HL-60 (cell line): ENCODE measurements at regions not wholly inside any gene's neighbourhood (a gene's known extent, or its start where the extent isn't known, plus 50 kb on each side); places are given as distances from the start of the nearest gene placed in this dataset.

Experiments used
- GABPA ChIP-seq: IDR thresholded peaks from 2 replicates; pipeline ENCODE4 v1.6.1; 2012; ENCODE audit warnings: low read depth
- POLR2AphosphoS5 ChIP-seq: IDR thresholded peaks from 2 replicates; pipeline ENCODE4 v1.6.1; 2012; ENCODE audit warnings: low read depth
- SPI1 ChIP-seq: IDR thresholded peaks from 2 replicates; pipeline ENCODE4 v1.6.1; 2012; ENCODE audit warnings: low read depth, mild to moderate bottlenecking, borderline replicate concordance
- TF ChIP-seq, protein P1 (sequence below): IDR thresholded peaks from 2 replicates; pipeline ENCODE4 v1.6.1; 2012; ENCODE audit warnings: low read depth; ENCODE audit not compliant: insufficient replicate concordance
- TF ChIP-seq, protein P2 (sequence below): IDR thresholded peaks from one replicate; pipeline ENCODE4 v1.5.1; 2011; ENCODE audit warnings: low read length, control low read depth, inconsistent platforms; ENCODE audit not compliant: insufficient read depth

DNA sequence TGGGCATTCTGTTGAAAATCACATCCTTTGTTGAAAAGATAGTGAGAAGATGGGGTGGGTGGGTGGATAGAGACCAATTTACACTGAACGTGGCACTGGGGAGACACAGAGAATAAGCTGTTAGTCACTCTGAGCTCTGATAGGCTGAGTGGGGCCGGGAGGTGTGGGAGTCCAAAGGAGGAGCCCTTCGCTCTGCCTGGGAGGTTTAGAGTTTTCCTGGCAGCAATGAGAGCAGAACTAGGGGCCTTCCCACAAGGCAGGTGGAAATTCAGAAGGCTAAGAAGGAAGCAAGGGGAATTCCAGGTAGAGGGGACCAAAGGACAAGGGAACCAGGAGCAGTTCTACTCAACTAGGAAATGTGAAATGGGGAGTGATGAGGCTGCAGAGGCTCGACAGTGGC lies 272.7 kb downstream of the RPLP1 start:
- TF ChIP-seq, protein P1, sequence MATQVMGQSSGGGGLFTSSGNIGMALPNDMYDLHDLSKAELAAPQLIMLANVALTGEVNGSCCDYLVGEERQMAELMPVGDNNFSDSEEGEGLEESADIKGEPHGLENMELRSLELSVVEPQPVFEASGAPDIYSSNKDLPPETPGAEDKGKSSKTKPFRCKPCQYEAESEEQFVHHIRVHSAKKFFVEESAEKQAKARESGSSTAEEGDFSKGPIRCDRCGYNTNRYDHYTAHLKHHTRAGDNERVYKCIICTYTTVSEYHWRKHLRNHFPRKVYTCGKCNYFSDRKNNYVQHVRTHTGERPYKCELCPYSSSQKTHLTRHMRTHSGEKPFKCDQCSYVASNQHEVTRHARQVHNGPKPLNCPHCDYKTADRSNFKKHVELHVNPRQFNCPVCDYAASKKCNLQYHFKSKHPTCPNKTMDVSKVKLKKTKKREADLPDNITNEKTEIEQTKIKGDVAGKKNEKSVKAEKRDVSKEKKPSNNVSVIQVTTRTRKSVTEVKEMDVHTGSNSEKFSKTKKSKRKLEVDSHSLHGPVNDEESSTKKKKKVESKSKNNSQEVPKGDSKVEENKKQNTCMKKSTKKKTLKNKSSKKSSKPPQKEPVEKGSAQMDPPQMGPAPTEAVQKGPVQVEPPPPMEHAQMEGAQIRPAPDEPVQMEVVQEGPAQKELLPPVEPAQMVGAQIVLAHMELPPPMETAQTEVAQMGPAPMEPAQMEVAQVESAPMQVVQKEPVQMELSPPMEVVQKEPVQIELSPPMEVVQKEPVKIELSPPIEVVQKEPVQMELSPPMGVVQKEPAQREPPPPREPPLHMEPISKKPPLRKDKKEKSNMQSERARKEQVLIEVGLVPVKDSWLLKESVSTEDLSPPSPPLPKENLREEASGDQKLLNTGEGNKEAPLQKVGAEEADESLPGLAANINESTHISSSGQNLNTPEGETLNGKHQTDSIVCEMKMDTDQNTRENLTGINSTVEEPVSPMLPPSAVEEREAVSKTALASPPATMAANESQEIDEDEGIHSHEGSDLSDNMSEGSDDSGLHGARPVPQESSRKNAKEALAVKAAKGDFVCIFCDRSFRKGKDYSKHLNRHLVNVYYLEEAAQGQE: no peak
- TF ChIP-seq, protein P2, sequence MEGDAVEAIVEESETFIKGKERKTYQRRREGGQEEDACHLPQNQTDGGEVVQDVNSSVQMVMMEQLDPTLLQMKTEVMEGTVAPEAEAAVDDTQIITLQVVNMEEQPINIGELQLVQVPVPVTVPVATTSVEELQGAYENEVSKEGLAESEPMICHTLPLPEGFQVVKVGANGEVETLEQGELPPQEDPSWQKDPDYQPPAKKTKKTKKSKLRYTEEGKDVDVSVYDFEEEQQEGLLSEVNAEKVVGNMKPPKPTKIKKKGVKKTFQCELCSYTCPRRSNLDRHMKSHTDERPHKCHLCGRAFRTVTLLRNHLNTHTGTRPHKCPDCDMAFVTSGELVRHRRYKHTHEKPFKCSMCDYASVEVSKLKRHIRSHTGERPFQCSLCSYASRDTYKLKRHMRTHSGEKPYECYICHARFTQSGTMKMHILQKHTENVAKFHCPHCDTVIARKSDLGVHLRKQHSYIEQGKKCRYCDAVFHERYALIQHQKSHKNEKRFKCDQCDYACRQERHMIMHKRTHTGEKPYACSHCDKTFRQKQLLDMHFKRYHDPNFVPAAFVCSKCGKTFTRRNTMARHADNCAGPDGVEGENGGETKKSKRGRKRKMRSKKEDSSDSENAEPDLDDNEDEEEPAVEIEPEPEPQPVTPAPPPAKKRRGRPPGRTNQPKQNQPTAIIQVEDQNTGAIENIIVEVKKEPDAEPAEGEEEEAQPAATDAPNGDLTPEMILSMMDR: no peak
- no peak for TF ChIP-seq POLR2AphosphoS5
- no peak for TF ChIP-seq SPI1
- TF ChIP-seq GABPA: no peak
